A673 (cell line): ENCODE measurements at regions not wholly inside any gene's neighbourhood (a gene's known extent, or its start where the extent isn't known, plus 50 kb on each side); places are given as distances from the start of the nearest gene placed in this dataset.

ENCODE experiments used
- BruUV-seq: library from RNA; stranded (reverse); fragments of 400-500 nt; replicated peaks from 2 replicates; lab custom pipeline; 2021; lab: Mats Ljungman, UMichigan
- CTCF ChIA-PET: fragments of 300-600 bp; sonication (Branson Sonifier 250); formaldehyde crosslinking; loops from one replicate; lab custom pipeline; 2022; ENCODE audit warnings: antibody characterized with exemption; lab: Charles Lee
- POLR2A ChIA-PET: fragments of 300-600 bp; sonication (Branson Sonifier 250); formaldehyde crosslinking; loops from one replicate; lab custom pipeline; 2022; ENCODE audit warnings: antibody characterized with exemption; ENCODE audit not compliant: low non-redundant PET; lab: Charles Lee
- DNase-seq: peaks from one replicate; pipeline ENCODE4 v3.0.0-alpha.2; 2015; ENCODE audit warnings: low spot score
- H3K27ac ChIP-seq: fragments of 200-600 bp; sonication (generic); 2 replicates; pipeline ENCODE4 v1.5.1; 2016; ENCODE audit warnings: mixed run types, low read depth, mild to moderate bottlenecking, mixed read lengths, antibody characterized with exemption, low read length; ENCODE audit not compliant: poor library complexity, severe bottlenecking
- H3K27me3 ChIP-seq: fragments of 200-600 bp; sonication (generic); replicated peaks from 2 replicates; pipeline ENCODE4 v1.6.1; 2017; ENCODE audit warnings: mixed run types, low read depth, mild to moderate bottlenecking, mixed read lengths, antibody characterized with exemption, low read length; ENCODE audit not compliant: insufficient read depth, poor library complexity
- H3K36me3 ChIP-seq: fragments of 200-600 bp; sonication (generic); 2 replicates; pipeline ENCODE4 v1.6.1; 2016; ENCODE audit warnings: mixed run types, mild to moderate bottlenecking, mixed read lengths, antibody characterized with exemption, low read length; ENCODE audit not compliant: insufficient read depth, poor library complexity, severe bottlenecking
- H3K4me1 ChIP-seq: fragments of 200-600 bp; sonication (generic); 2 replicates; pipeline ENCODE4 v1.6.1; 2017; ENCODE audit warnings: mixed run types, mild to moderate bottlenecking, mixed read lengths, antibody characterized with exemption, low read length; ENCODE audit not compliant: insufficient read depth, poor library complexity, severe bottlenecking
- H3K4me3 ChIP-seq: fragments of 200-600 bp; sonication (generic); 2 replicates; pipeline ENCODE4 v1.5.1; 2016; ENCODE audit warnings: low read depth, mixed run types, mild to moderate bottlenecking, mixed read lengths, low read length; ENCODE audit not compliant: poor library complexity, severe bottlenecking
- H3K9me3 ChIP-seq: fragments of 200-600 bp; sonication (generic); 2 replicates; pipeline ENCODE4 v1.6.1; 2016; ENCODE audit warnings: mixed run types, low read depth, mild to moderate bottlenecking, mixed read lengths, antibody characterized with exemption, low read length; ENCODE audit not compliant: poor library complexity, severe bottlenecking
- CTCF ChIP-seq: fragments of 300-800, 200-600 bp; sonication (generic); conservative IDR thresholded peaks from 2 replicates; pipeline ENCODE4 v1.5.1; 2017; ENCODE audit warnings: low read depth, mild to moderate bottlenecking, antibody characterized with exemption, low read length, moderate library complexity, mixed read lengths
- EZH2 ChIP-seq: fragments of 200-600 bp; sonication (generic); IDR thresholded peaks from 2 replicates; pipeline ENCODE4 v1.6.1; 2017; ENCODE audit warnings: borderline replicate concordance, low read depth, mild to moderate bottlenecking, mixed read lengths, antibody characterized with exemption, low read length; ENCODE audit not compliant: poor library complexity, severe bottlenecking
- intact Hi-C: fragments of 100-400 bp; cut with micrococcal nuclease; formaldehyde crosslinking; loops from one replicate; pipeline ENCODE4 v1.10.0; 2022; ENCODE audit not compliant: unreplicated experiment

DNA sequence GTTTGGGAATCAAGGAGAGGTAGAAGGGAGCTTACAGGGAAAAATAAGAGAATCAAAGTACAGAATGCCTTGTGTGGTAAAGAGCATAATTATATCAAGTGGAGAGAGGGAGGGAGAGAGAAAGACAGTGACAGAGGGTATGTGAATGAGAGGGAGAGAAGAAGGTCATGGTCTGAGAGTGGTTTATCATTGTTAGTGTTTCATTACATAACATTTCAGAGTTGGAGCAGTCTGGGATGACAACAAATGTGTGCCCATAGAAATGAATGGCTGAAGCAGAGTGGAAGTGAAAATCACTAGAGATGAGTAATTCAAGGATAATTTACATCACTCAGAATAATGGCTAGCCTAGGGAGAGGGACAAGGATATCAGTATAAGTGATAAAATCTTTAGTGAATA lies 799.2 kb downstream of the TLE1 start:
- Histone ChIP-seq H3K27ac (no peak overlapping the region), H3K36me3 (no peaks in the 10 kb centered on the region), H3K27me3 (no peaks in the 10 kb centered on the region), H3K4me3 (no peak overlapping the region), H3K9me3 (peaks cover 2% of the 10 kb centered on the region), H3K4me1 (no peaks in the 10 kb centered on the region)
- ChIA-PET POLR2A (no interaction called here), CTCF (no interaction called here)
- intact Hi-C loops: no loop called here
- no peak for DNase-seq
- BruUV-seq: no TSS peak
- TF ChIP-seq CTCF (no peak), EZH2 (no peak)

- Histone ChIP-seq H3K4me1 (peaks cover 11% of the 10 kb centered on the region), H3K27ac (no peak overlapping the region), H3K36me3 (no peaks in the 10 kb centered on the region), H3K27me3 (no peaks in the 10 kb centered on the region), H3K9me3 (no peaks in the 10 kb centered on the region), H3K4me3 (no peak overlapping the region)
- peak; percentile 51 for DNase-seq
- BruUV-seq: no TSS peak
- TF ChIP-seq EZH2: no peak
- TF ChIP-seq CTCF: peak; percentile 53
- POLR2A ChIA-PET: no interaction called here
- intact Hi-C loops: loop anchor here (2.0 to 10.0 kb wide), 3 partner anchors 279 to 711 kb away; no protein-coding TSS in a partner anchor
- CTCF ChIA-PET: interaction anchor here (0.6 kb wide), 1 partner anchor 220 kb away, joined by 3 read pairs; no protein-coding TSS in a partner anchor
Measured at GRCh38 chr9:80885894-80886293, 803.5 kb downstream of the TLE1 start.

- Histone ChIP-seq H3K27me3 (no peaks in the 10 kb centered on the region), H3K9me3 (no peaks in the 10 kb centered on the region), H3K27ac (no peak overlapping the region), H3K4me1 (peaks cover 11% of the 10 kb centered on the region), H3K4me3 (no peak overlapping the region), H3K36me3 (no peaks in the 10 kb centered on the region)
- no TSS peak for BruUV-seq
- ChIA-PET POLR2A (interaction anchor here (0.5 kb wide), 1 partner anchor 19 kb away, joined by 3 read pairs; no protein-coding TSS in a partner anchor), CTCF (no interaction called here)
- intact Hi-C loops: loop anchor here (5.0 to 10.0 kb wide), 3 partner anchors 182 to 709 kb away; no protein-coding TSS in a partner anchor
- TF ChIP-seq EZH2 (no peak), CTCF (no peak)
- DNase-seq: no peak
Measured at GRCh38 chr9:80883826-80884579, 805.3 kb downstream of the TLE1 start.
